ENCODE measurements at regions not wholly inside any gene's neighbourhood (a gene's known extent, or its start where the extent isn't known, plus 50 kb on each side); places are given as distances from the start of the nearest gene placed in this dataset.

- Histone ChIP-seq H3K27ac (ENCODE audit: low read depth, low read length) (no peak overlapping the region), H3K4me1 (ENCODE audit: control insufficient read depth, insufficient read depth, low read length) (peaks cover 2% of the 10 kb centered on the region; the same call in 1 of the 2 replicates), H3K9me3 (ENCODE audit: control insufficient read depth, insufficient read depth, low read depth, low read length) (no peaks in the 10 kb centered on the region), H3K9ac (ENCODE audit: low read length) (no peak overlapping the region), H3K4me3 (ENCODE audit: low read depth, low read length) (no peak overlapping the region), H3K27me3 (ENCODE audit: control insufficient read depth, insufficient read depth, low read length) (no peaks in the 10 kb centered on the region), H3K36me3 (ENCODE audit: control insufficient read depth, insufficient read depth, low read length) (no peaks in the 10 kb centered on the region)
Measured at GRCh38 chr4:138666366-138666765, 349.2 kb upstream of the NOCT start.

- Histone ChIP-seq H3K4me3 (ENCODE audit: low read depth, low read length) (no peak overlapping the region), H3K9me3 (ENCODE audit: control insufficient read depth, insufficient read depth, low read depth, low read length) (no peaks in the 10 kb centered on the region), H3K27me3 (ENCODE audit: control insufficient read depth, insufficient read depth, low read length) (no peaks in the 10 kb centered on the region), H3K4me1 (ENCODE audit: control insufficient read depth, insufficient read depth, low read length) (peaks cover 6% of the 10 kb centered on the region), H3K27ac (ENCODE audit: low read depth, low read length) (no peak overlapping the region), H3K36me3 (ENCODE audit: control insufficient read depth, insufficient read depth, low read length) (no peaks in the 10 kb centered on the region), H3K9ac (ENCODE audit: low read length) (no peak overlapping the region)
Measured at GRCh38 chr4:138665851-138666250, 349.7 kb upstream of the NOCT start.

GRCh38 chr4:138663883-138664282 lies 351.7 kb upstream of the NOCT start:
- Histone ChIP-seq H3K9ac (ENCODE audit: low read length) (no peak overlapping the region), H3K4me1 (ENCODE audit: control insufficient read depth, insufficient read depth, low read length) (peaks cover 24% of the 10 kb centered on the region), H3K9me3 (ENCODE audit: control insufficient read depth, insufficient read depth, low read depth, low read length) (no peaks in the 10 kb centered on the region), H3K27ac (ENCODE audit: low read depth, low read length) (no peak overlapping the region), H3K4me3 (ENCODE audit: low read depth, low read length) (no peak overlapping the region), H3K27me3 (ENCODE audit: control insufficient read depth, insufficient read depth, low read length) (no peaks in the 10 kb centered on the region), H3K36me3 (ENCODE audit: control insufficient read depth, insufficient read depth, low read length) (no peaks in the 10 kb centered on the region)

GRCh38 chr4:138659812-138660316 lies 355.7 kb upstream of the NOCT start:
- no peaks in the 10 kb centered on the region for H3K27me3 ChIP-seq (ENCODE audit: control insufficient read depth, insufficient read depth, low read length)
- peak overlapping the region; percentile 91 for H3K27ac ChIP-seq (ENCODE audit: low read depth, low read length)
- peak overlapping the region; percentile 43 for H3K4me3 ChIP-seq (ENCODE audit: low read depth, low read length)
- no peaks in the 10 kb centered on the region for H3K9me3 ChIP-seq (ENCODE audit: control insufficient read depth, insufficient read depth, low read depth, low read length)
- H3K36me3 ChIP-seq (ENCODE audit: control insufficient read depth, insufficient read depth, low read length) = no peaks in the 10 kb centered on the region
- peaks cover 34% of the 10 kb centered on the region for H3K4me1 ChIP-seq (ENCODE audit: control insufficient read depth, insufficient read depth, low read length)
- H3K9ac ChIP-seq (ENCODE audit: low read length) = peak overlapping the region; percentile 76

GRCh38 chr4:138659037-138659811 lies 356.4 kb upstream of the NOCT start:
- Histone ChIP-seq H3K4me1 (ENCODE audit: control insufficient read depth, insufficient read depth, low read length) (peaks cover 34% of the 10 kb centered on the region), H3K9ac (ENCODE audit: low read length) (peak overlapping the region; percentile 76), H3K36me3 (ENCODE audit: control insufficient read depth, insufficient read depth, low read length) (no peaks in the 10 kb centered on the region), H3K9me3 (ENCODE audit: control insufficient read depth, insufficient read depth, low read depth, low read length) (peaks cover 4% of the 10 kb centered on the region; the same call in 1 of the 2 replicates), H3K4me3 (ENCODE audit: low read depth, low read length) (peak overlapping the region; percentile 43), H3K27me3 (ENCODE audit: control insufficient read depth, insufficient read depth, low read length) (no peaks in the 10 kb centered on the region), H3K27ac (ENCODE audit: low read depth, low read length) (peak overlapping the region; percentile 91)

GRCh38 chr4:138658518-138658917 lies 357.1 kb upstream of the NOCT start:
- H3K4me3 ChIP-seq (ENCODE audit: low read depth, low read length) = peak overlapping the region; percentile 43
- peaks cover 6% of the 10 kb centered on the region; the same call in 1 of the 2 replicates for H3K9me3 ChIP-seq (ENCODE audit: control insufficient read depth, insufficient read depth, low read depth, low read length)
- no peaks in the 10 kb centered on the region for H3K36me3 ChIP-seq (ENCODE audit: control insufficient read depth, insufficient read depth, low read length)
- no peaks in the 10 kb centered on the region for H3K27me3 ChIP-seq (ENCODE audit: control insufficient read depth, insufficient read depth, low read length)
- H3K27ac ChIP-seq (ENCODE audit: low read depth, low read length) = peak overlapping the region; percentile 91
- H3K9ac ChIP-seq (ENCODE audit: low read length) = peak overlapping the region; percentile 76
- H3K4me1 ChIP-seq (ENCODE audit: control insufficient read depth, insufficient read depth, low read length) = peaks cover 34% of the 10 kb centered on the region

GRCh38 chr4:138656990-138657389 lies 358.6 kb upstream of the NOCT start:
- no peak overlapping the region for H3K4me3 ChIP-seq (ENCODE audit: low read depth, low read length)
- H3K4me1 ChIP-seq (ENCODE audit: control insufficient read depth, insufficient read depth, low read length) = peaks cover 34% of the 10 kb centered on the region
- H3K27me3 ChIP-seq (ENCODE audit: control insufficient read depth, insufficient read depth, low read length) = no peaks in the 10 kb centered on the region
- peaks cover 16% of the 10 kb centered on the region; the same call in 1 of the 2 replicates for H3K9me3 ChIP-seq (ENCODE audit: control insufficient read depth, insufficient read depth, low read depth, low read length)
- H3K27ac ChIP-seq (ENCODE audit: low read depth, low read length) = peak overlapping the region; percentile 34; the same call in 1 of the 2 replicates
- H3K9ac ChIP-seq (ENCODE audit: low read length) = no peak overlapping the region
- no peaks in the 10 kb centered on the region for H3K36me3 ChIP-seq (ENCODE audit: control insufficient read depth, insufficient read depth, low read length)

- Histone ChIP-seq H3K27ac (ENCODE audit: low read depth, low read length) (no peak overlapping the region), H3K9ac (ENCODE audit: low read length) (no peak overlapping the region), H3K36me3 (ENCODE audit: control insufficient read depth, insufficient read depth, low read length) (no peaks in the 10 kb centered on the region), H3K27me3 (ENCODE audit: control insufficient read depth, insufficient read depth, low read length) (no peaks in the 10 kb centered on the region), H3K4me3 (ENCODE audit: low read depth, low read length) (no peak overlapping the region), H3K9me3 (ENCODE audit: control insufficient read depth, insufficient read depth, low read depth, low read length) (peaks cover 20% of the 10 kb centered on the region; the same call in 1 of the 2 replicates), H3K4me1 (ENCODE audit: control insufficient read depth, insufficient read depth, low read length) (peaks cover 30% of the 10 kb centered on the region)
Measured at GRCh38 chr4:138655985-138656384, 359.6 kb upstream of the NOCT start.

- Histone ChIP-seq H3K27me3 (ENCODE audit: control insufficient read depth, insufficient read depth, low read length) (no peaks in the 10 kb centered on the region), H3K27ac (ENCODE audit: low read depth, low read length) (no peak overlapping the region), H3K36me3 (ENCODE audit: control insufficient read depth, insufficient read depth, low read length) (no peaks in the 10 kb centered on the region), H3K4me1 (ENCODE audit: control insufficient read depth, insufficient read depth, low read length) (peaks cover 23% of the 10 kb centered on the region), H3K9ac (ENCODE audit: low read length) (no peak overlapping the region), H3K4me3 (ENCODE audit: low read depth, low read length) (no peak overlapping the region), H3K9me3 (ENCODE audit: control insufficient read depth, insufficient read depth, low read depth, low read length) (peaks cover 20% of the 10 kb centered on the region; the same call in 1 of the 2 replicates)
Measured at GRCh38 chr4:138655286-138655685, 360.3 kb upstream of the NOCT start.

GRCh38 chr4:138650929-138651448 lies 364.6 kb upstream of the NOCT start:
- H3K9ac ChIP-seq (ENCODE audit: low read length) = no peak overlapping the region
- no peak overlapping the region for H3K4me3 ChIP-seq (ENCODE audit: low read depth, low read length)
- peaks cover 20% of the 10 kb centered on the region; the same call in 1 of the 2 replicates for H3K9me3 ChIP-seq (ENCODE audit: control insufficient read depth, insufficient read depth, low read depth, low read length)
- H3K27ac ChIP-seq (ENCODE audit: low read depth, low read length) = no peak overlapping the region
- H3K27me3 ChIP-seq (ENCODE audit: control insufficient read depth, insufficient read depth, low read length) = no peaks in the 10 kb centered on the region
- H3K36me3 ChIP-seq (ENCODE audit: control insufficient read depth, insufficient read depth, low read length) = no peaks in the 10 kb centered on the region
- H3K4me1 ChIP-seq (ENCODE audit: control insufficient read depth, insufficient read depth, low read length) = peaks cover 14% of the 10 kb centered on the region

- Histone ChIP-seq H3K4me3 (ENCODE audit: low read depth, low read length) (no peak overlapping the region), H3K27me3 (ENCODE audit: control insufficient read depth, insufficient read depth, low read length) (no peaks in the 10 kb centered on the region), H3K9ac (ENCODE audit: low read length) (no peak overlapping the region), H3K4me1 (ENCODE audit: control insufficient read depth, insufficient read depth, low read length) (peaks cover 18% of the 10 kb centered on the region), H3K36me3 (ENCODE audit: control insufficient read depth, insufficient read depth, low read length) (no peaks in the 10 kb centered on the region), H3K9me3 (ENCODE audit: control insufficient read depth, insufficient read depth, low read depth, low read length) (peaks cover 20% of the 10 kb centered on the region; the same call in 1 of the 2 replicates), H3K27ac (ENCODE audit: low read depth, low read length) (no peak overlapping the region)
Measured at GRCh38 chr4:138650495-138650894, 365.1 kb upstream of the NOCT start.

Measured in HUES6 (cell line).